Osteoblast (primary cell): ENCODE measurements at regions not wholly inside any gene's neighbourhood (a gene's known extent, or its start where the extent isn't known, plus 50 kb on each side); places are given as distances from the start of the nearest gene placed in this dataset.

Experiments used
- DNase-seq: peaks from one replicate; pipeline ENCODE4 v3.0.0; 2011; ENCODE audit warnings: low spot score, mixed read lengths; ENCODE audit not compliant: insufficient read length; ENCODE audit errors: missing footprints
- H2AFZ ChIP-seq: 2 replicates; pipeline ENCODE4 v1.6.0; 2011; ENCODE audit warnings: mild to moderate bottlenecking, low read length
- H3K27ac ChIP-seq: 2 replicates; pipeline ENCODE4 v1.5.1; 2011; ENCODE audit warnings: mild to moderate bottlenecking, low read depth, low read length, moderate library complexity
- H3K27me3 ChIP-seq: 2 replicates; pipeline ENCODE4 v1.6.0; 2012; ENCODE audit warnings: mild to moderate bottlenecking, control low read depth, inconsistent platforms, low read length, moderate library complexity; ENCODE audit not compliant: insufficient read depth
- H3K36me3 ChIP-seq: 2 replicates; pipeline ENCODE4 v1.5.1; 2011; ENCODE audit warnings: mild to moderate bottlenecking, low read length, control low read depth, moderate library complexity; ENCODE audit not compliant: insufficient read depth
- H3K4me1 ChIP-seq: 2 replicates; pipeline ENCODE4 v1.5.1; 2011; ENCODE audit warnings: mild to moderate bottlenecking, low read length, control low read depth, moderate library complexity; ENCODE audit not compliant: insufficient read depth
- H3K4me2 ChIP-seq: 2 replicates; pipeline ENCODE4 v1.6.0; 2011; ENCODE audit warnings: mild to moderate bottlenecking, low read length; ENCODE audit not compliant: insufficient read depth
- H3K4me3 ChIP-seq: fragments of 200-600 bp; sonication (generic); 3 replicates; pipeline ENCODE4 v1.5.1; 2012; ENCODE audit warnings: mild to moderate bottlenecking, low read length, inconsistent platforms; ENCODE audit not compliant: insufficient read depth
- H3K79me2 ChIP-seq: 2 replicates; pipeline ENCODE4 v1.6.0; 2012; ENCODE audit warnings: mild to moderate bottlenecking, low read length, control low read depth, inconsistent platforms; ENCODE audit not compliant: insufficient read depth
- H3K9me3 ChIP-seq: 2 replicates; pipeline ENCODE4 v1.5.1; 2011; ENCODE audit warnings: low read depth, low read length, control low read depth
- H4K20me1 ChIP-seq: 2 replicates; pipeline ENCODE4 v1.6.0; 2012; ENCODE audit warnings: mild to moderate bottlenecking, low read length, control low read depth; ENCODE audit not compliant: insufficient read depth
- CTCF ChIP-seq: IDR thresholded peaks from 2 replicates; pipeline ENCODE4 v1.5.1; 2011; ENCODE audit warnings: mild to moderate bottlenecking, low read depth, low read length, moderate library complexity; ENCODE audit errors: extremely low read depth

GRCh38 chr14:40309124-40309523, 876.9 kb upstream of the FBXO33 start:
- no peak for DNase-seq
- Histone ChIP-seq H3K27ac (no peak overlapping the region), H3K27me3 (no peaks in the 10 kb centered on the region), H4K20me1 (no peaks in the 10 kb centered on the region), H3K4me1 (no peaks in the 10 kb centered on the region), H3K36me3 (no peaks in the 10 kb centered on the region), H3K79me2 (no peaks in the 10 kb centered on the region), H3K9me3 (no peaks in the 10 kb centered on the region), H2AFZ (no peak overlapping the region), H3K4me2 (no peak overlapping the region), H3K4me3 (no peak overlapping the region)
- TF ChIP-seq CTCF, result no peak

DNA sequence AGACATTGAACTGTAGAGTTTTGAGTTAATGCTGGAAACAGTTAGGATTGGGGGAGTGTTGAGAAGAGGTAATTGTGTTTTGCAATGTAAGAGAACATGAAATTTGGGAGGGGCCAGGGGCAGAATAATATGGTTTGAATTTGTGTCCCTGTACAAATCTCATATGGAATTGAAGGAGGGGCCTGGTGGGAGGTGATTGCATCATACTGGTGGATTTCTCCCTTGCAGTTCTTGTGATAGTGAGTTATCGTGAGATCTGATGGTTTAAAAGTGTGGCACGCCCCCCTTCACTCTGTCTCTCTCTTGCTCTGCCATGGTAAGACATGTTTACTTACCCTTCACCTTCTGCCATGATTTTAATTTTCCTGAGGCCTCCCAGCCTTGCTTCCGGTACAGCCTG, 876.0 kb upstream of the FBXO33 start:
- H3K4me2 ChIP-seq, result no peak overlapping the region
- no peaks in the 10 kb centered on the region for H3K27me3 ChIP-seq
- H3K79me2 ChIP-seq, result no peaks in the 10 kb centered on the region
- no peak for TF ChIP-seq CTCF
- no peaks in the 10 kb centered on the region for H3K9me3 ChIP-seq
- no peaks in the 10 kb centered on the region for H4K20me1 ChIP-seq
- H3K4me3 ChIP-seq, result no peak overlapping the region
- no peak for DNase-seq
- H3K27ac ChIP-seq, result no peak overlapping the region
- no peaks in the 10 kb centered on the region for H3K36me3 ChIP-seq
- no peaks in the 10 kb centered on the region for H3K4me1 ChIP-seq
- H2AFZ ChIP-seq, result no peak overlapping the region

DNA sequence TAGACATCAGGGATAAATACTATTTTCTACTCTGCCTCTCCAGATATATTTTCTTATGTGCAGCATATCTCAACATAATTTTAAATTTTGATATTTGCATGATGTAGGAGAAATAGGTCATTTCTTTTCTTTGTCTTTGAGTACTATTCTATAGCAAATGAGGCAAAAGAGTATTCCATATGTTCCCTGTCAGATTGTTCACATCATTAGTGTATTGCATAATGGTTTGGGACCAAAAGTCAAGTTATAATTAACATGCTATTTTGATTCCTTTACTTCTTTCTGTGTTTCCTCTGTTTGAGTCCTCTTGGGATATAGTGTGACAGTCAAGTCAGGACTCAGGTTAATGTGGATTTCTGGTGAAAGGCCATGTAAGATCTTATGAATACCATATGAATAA, 864.6 kb upstream of the FBXO33 start:
- Histone ChIP-seq H3K4me1 (no peaks in the 10 kb centered on the region), H3K27me3 (no peaks in the 10 kb centered on the region), H3K36me3 (no peaks in the 10 kb centered on the region), H3K4me2 (no peak overlapping the region), H3K9me3 (peaks cover 9% of the 10 kb centered on the region), H3K79me2 (no peaks in the 10 kb centered on the region), H2AFZ (no peak overlapping the region), H3K27ac (no peak overlapping the region), H4K20me1 (no peaks in the 10 kb centered on the region), H3K4me3 (no peak overlapping the region)
- DNase-seq, result no peak
- TF ChIP-seq CTCF, result no peak

DNA sequence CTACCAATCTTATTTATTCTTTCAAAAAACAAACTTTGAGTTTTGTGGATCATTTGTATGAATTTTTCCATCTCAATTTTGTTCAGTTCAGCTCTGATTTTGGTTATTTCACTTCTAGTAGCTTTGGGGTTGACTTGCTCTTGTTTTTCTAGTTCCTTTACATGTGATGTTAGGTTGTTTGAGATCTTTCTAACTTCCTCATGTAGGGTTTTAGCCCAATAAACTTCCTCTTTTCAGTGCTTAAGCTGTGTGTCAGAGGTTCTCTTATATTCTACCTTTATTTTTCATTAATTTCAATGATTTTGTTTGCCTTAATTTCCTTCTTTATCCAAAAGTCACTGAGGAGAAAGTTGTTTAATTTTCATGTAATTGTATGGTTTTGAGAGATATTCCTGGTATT, 860.4 kb upstream of the FBXO33 start:
- Histone ChIP-seq H3K27me3 (no peaks in the 10 kb centered on the region), H3K4me2 (no peak overlapping the region), H2AFZ (no peak overlapping the region), H4K20me1 (no peaks in the 10 kb centered on the region), H3K36me3 (no peaks in the 10 kb centered on the region), H3K79me2 (no peaks in the 10 kb centered on the region), H3K4me3 (no peak overlapping the region), H3K9me3 (peaks cover 10% of the 10 kb centered on the region), H3K27ac (no peak overlapping the region), H3K4me1 (no peaks in the 10 kb centered on the region)
- no peak for DNase-seq
- no peak for TF ChIP-seq CTCF
